Endothelial cell of umbilical vein (primary cell): ENCODE measurements at regions not wholly inside any gene's neighbourhood (a gene's known extent, or its start where the extent isn't known, plus 50 kb on each side); places are given as distances from the start of the nearest gene placed in this dataset.

Experiments used
- BruUV-seq: library from RNA; stranded (reverse); fragments of 400-500 nt; replicated peaks from 2 replicates; lab custom pipeline; 2021; lab: Mats Ljungman, UMichigan
- CTCF ChIA-PET: fragments of 300-600, 350-600 bp; sonication (Branson Sonifier 250); formaldehyde crosslinking; loops from one replicate; lab custom pipeline; 2021; ENCODE audit warnings: antibody characterized with exemption, inconsistent platforms; lab: Charles Lee
- POLR2A ChIA-PET: fragments of 300-600, 350-600 bp; sonication (Branson Sonifier 250); formaldehyde crosslinking; loops from one replicate; lab custom pipeline; 2021; ENCODE audit warnings: antibody characterized with exemption, inconsistent platforms; lab: Charles Lee
- DNase-seq: peaks from one replicate; pipeline ENCODE4 v3.0.0-alpha.2; 2011; ENCODE audit warnings: low read depth, low spot score
- FAIRE-seq: peaks from 2 replicates; lab custom pipeline; 2011; peaks lifted over from hg19 to GRCh38; lab: Jason Lieb, UNC
- H2AFZ ChIP-seq: 2 replicates; pipeline ENCODE4 v1.6.0; 2012; ENCODE audit warnings: low read depth, low read length, control low read depth, inconsistent platforms
- H3K27ac ChIP-seq: 2 replicates; pipeline ENCODE4 v1.5.1; 2011; ENCODE audit warnings: low read depth, mild to moderate bottlenecking, control low read depth, low read length, moderate library complexity; ENCODE audit not compliant: insufficient read depth
- H3K27me3 ChIP-seq, 2 experiments: 2 replicates each; pipeline versions ENCODE4 v1.6.0 to v1.6.1; 2011; ENCODE audit warnings: low read length in 2 of 2, mixed read lengths in 1 of 2; ENCODE audit not compliant: control insufficient read depth in 2 of 2, insufficient read depth in 2 of 2
- H3K36me3 ChIP-seq, 2 experiments: 2 replicates in 1 of 2; 3 replicates in 1 of 2; pipeline ENCODE4 v1.5.1; 2011; ENCODE audit warnings: low read length in 2 of 2, mild to moderate bottlenecking in 1 of 2, moderate library complexity in 1 of 2; ENCODE audit not compliant: control insufficient read depth in 2 of 2, insufficient read depth in 2 of 2; ENCODE audit errors: extremely low read depth in 1 of 2
- H3K4me1 ChIP-seq: 3 replicates; pipeline ENCODE4 v1.5.1; 2011; ENCODE audit warnings: mild to moderate bottlenecking, low read length; ENCODE audit not compliant: control insufficient read depth, insufficient read depth; ENCODE audit errors: extremely low read depth
- H3K4me2 ChIP-seq: 2 replicates; pipeline ENCODE4 v1.6.1; 2011; ENCODE audit warnings: low read length, control low read depth, mixed read lengths; ENCODE audit not compliant: insufficient read depth
- H3K4me3 ChIP-seq, 3 experiments: fragments of 200-600 bp in 1 of 3; sonication (generic), shearing (Covaris generic) in 1 of 3; replicated peaks in 1 of 3; 2 replicates each; pipeline ENCODE4 v1.5.1; 2011 to 2016; ENCODE audit warnings: control low read depth in 3 of 3, low read length in 3 of 3, mild to moderate bottlenecking in 2 of 3, inconsistent platforms in 1 of 3, low read depth in 1 of 3, moderate library complexity in 1 of 3; ENCODE audit not compliant: insufficient read depth in 1 of 3
- H3K79me2 ChIP-seq: 2 replicates; pipeline ENCODE4 v1.6.0; 2012; ENCODE audit warnings: low read length, inconsistent platforms; ENCODE audit not compliant: control insufficient read depth, insufficient read depth
- H3K9ac ChIP-seq: replicated peaks from 2 replicates; pipeline ENCODE3; 2011; ENCODE audit warnings: low read length, control low read depth; ENCODE audit not compliant: insufficient read depth; ENCODE audit errors: extremely low read depth
- H3K9me1 ChIP-seq: replicated peaks from 3 replicates; pipeline ENCODE4 v1.6.0; 2011; ENCODE audit warnings: mild to moderate bottlenecking, low read length; ENCODE audit not compliant: control insufficient read depth, insufficient read depth; ENCODE audit errors: extremely low read depth
- H3K9me3 ChIP-seq: replicated peaks from 2 replicates; pipeline ENCODE4 v1.5.1; 2012; ENCODE audit warnings: low read length, inconsistent platforms; ENCODE audit not compliant: control insufficient read depth, insufficient read depth
- H4K20me1 ChIP-seq: replicated peaks from 2 replicates; pipeline ENCODE3; 2011; ENCODE audit warnings: mild to moderate bottlenecking, low read length; ENCODE audit not compliant: control insufficient read depth, insufficient read depth; ENCODE audit errors: extremely low read depth
- CTCF ChIP-seq, 2 donors: IDR thresholded peaks; 1 replicate in 1 of 2; 2 replicates in 1 of 2; pipeline ENCODE4 v1.5.1; 2011; ENCODE audit warnings: low read length in 2 of 2, mild to moderate bottlenecking in 2 of 2, moderate library complexity in 2 of 2, control low read depth in 1 of 2, inconsistent platforms in 1 of 2, low read depth in 1 of 2; ENCODE audit not compliant: insufficient read depth in 1 of 2; ENCODE audit errors: extremely low read depth in 1 of 2
- FOS ChIP-seq: IDR thresholded peaks from 2 replicates; pipeline ENCODE4 v1.6.1; 2011; ENCODE audit warnings: mild to moderate bottlenecking, low read length, moderate library complexity, borderline replicate concordance; ENCODE audit not compliant: insufficient read depth
- JUN ChIP-seq: IDR thresholded peaks from 2 replicates; pipeline ENCODE4 v1.6.1; 2011; ENCODE audit warnings: borderline replicate concordance, low read depth; ENCODE audit not compliant: insufficient read length, insufficient read depth
- dilution Hi-C: fragments of 300-500 bp; cut with MboI; formaldehyde crosslinking; loops from one replicate; pipeline ENCODE4 v1.15.0; 2019; ENCODE audit warnings: low sequenced_read_pairs; ENCODE audit not compliant: extremely low pct_ligation_motif_present
- intact Hi-C: fragments of 100-400 bp; cut with micrococcal nuclease; formaldehyde crosslinking; loops from one replicate; pipeline ENCODE4 v1.10.0; 2022
- TF ChIP-seq, protein P1 (sequence below): IDR thresholded peaks from 2 replicates; pipeline ENCODE4 v1.6.1; 2011; ENCODE audit not compliant: insufficient read depth, insufficient read length

GRCh38 chr5:58911270-58911669, 328.4 kb downstream of the RAB3C start:
- ChIA-PET POLR2A (no interaction called here), CTCF (no interaction called here)
- H2AFZ ChIP-seq: no peak overlapping the region
- dilution Hi-C loops: no loop called here
- no peaks in the 10 kb centered on the region for H3K36me3 ChIP-seq
- H3K79me2 ChIP-seq: no peaks in the 10 kb centered on the region
- H4K20me1 ChIP-seq: no peaks in the 10 kb centered on the region
- H3K9ac ChIP-seq: no peak overlapping the region
- intact Hi-C loops: no loop called here
- H3K9me1 ChIP-seq: no peaks in the 10 kb centered on the region
- no peaks in the 10 kb centered on the region for H3K9me3 ChIP-seq
- peaks cover 4 to 7% of the 10 kb centered on the region in 2 experiments for H3K27me3 ChIP-seq
- FAIRE-seq (no peak), DNase-seq (no peak)
- H3K4me1 ChIP-seq: no peaks in the 10 kb centered on the region
- no peak overlapping the region for H3K4me2 ChIP-seq
- no peak overlapping the region for H3K4me3 ChIP-seq
- no TSS peak for BruUV-seq
- TF ChIP-seq FOS: no peak
- TF ChIP-seq JUN: no peak
- no peak for TF ChIP-seq CTCF (IDR thresholded peaks at IDR 0.05; ENCODE audit: extremely low read depth in 1 of 2, insufficient read depth in 1 of 2, low read depth in 1 of 2, low read length in 2 of 2)
- TF ChIP-seq, protein P1, sequence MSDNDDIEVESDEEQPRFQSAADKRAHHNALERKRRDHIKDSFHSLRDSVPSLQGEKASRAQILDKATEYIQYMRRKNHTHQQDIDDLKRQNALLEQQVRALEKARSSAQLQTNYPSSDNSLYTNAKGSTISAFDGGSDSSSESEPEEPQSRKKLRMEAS: no peak
- no peak overlapping the region for H3K27ac ChIP-seq

DNA sequence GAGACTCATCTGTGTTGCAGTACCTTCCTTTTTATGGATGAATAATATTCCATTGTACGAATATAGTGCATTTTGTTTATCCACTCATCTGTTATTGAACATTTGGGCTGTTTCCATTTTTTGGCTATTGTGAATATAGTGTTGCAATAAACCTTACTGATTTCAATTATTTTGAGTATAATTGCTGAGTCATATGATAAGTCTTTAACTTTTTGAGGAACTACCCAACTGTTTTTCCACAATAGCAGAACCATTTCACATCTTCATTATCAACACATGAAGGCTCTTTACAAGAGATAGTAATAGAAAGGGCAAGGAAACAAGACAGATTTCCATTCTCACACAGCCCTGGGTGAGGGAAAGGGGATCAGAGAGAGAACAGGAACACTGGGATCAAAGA, 329.2 kb downstream of the RAB3C start:
- no peaks in the 10 kb centered on the region for H3K36me3 ChIP-seq
- DNase-seq (no peak), FAIRE-seq (no peak)
- no peaks in the 10 kb centered on the region for H3K9me1 ChIP-seq
- H3K9me3 ChIP-seq: no peaks in the 10 kb centered on the region
- no TSS peak for BruUV-seq
- no peak overlapping the region for H3K27ac ChIP-seq
- intact Hi-C loops (no loop called here), dilution Hi-C loops (no loop called here)
- TF ChIP-seq, protein P1: no peak
- CTCF ChIA-PET: no interaction called here
- H3K4me3 ChIP-seq: no peak overlapping the region
- no peaks in the 10 kb centered on the region for H3K4me1 ChIP-seq
- H3K9ac ChIP-seq: no peak overlapping the region
- H2AFZ ChIP-seq: no peak overlapping the region
- no peak overlapping the region for H3K4me2 ChIP-seq
- peaks cover 6 to 7% of the 10 kb centered on the region in 2 experiments for H3K27me3 ChIP-seq
- no peaks in the 10 kb centered on the region for H3K79me2 ChIP-seq
- no peaks in the 10 kb centered on the region for H4K20me1 ChIP-seq
- POLR2A ChIA-PET: no interaction called here
